ENCODE measurements at regions not wholly inside any gene's neighbourhood (a gene's known extent, or its start where the extent isn't known, plus 50 kb on each side); places are given as distances from the start of the nearest gene placed in this dataset.
"Not testable (repeated sequence)": the region's sequence is repeated elsewhere in the genome, so short reads cannot be mapped to it uniquely, and the experiment has no call there.

DNA sequence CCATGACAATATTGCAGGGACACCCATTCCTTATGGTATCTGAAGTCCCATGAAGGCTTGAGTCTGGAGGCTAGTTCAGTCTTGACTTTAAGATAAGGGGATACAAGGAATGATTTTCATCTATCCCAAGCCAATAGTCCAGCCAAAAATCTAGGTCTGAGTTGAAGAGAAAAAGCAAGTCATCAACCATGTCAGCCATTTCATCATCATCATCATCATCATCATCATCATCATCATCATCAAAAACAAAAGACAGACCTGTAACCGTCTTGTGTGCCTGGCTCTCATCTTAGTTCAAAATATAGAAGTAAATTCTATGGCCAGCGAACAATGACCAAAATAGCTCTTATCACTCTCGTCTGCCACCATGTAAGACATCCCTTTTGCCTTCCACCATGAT, 59.5 kb upstream of the FAM90A26 start:
- TF ChIP-seq, protein P1, sequence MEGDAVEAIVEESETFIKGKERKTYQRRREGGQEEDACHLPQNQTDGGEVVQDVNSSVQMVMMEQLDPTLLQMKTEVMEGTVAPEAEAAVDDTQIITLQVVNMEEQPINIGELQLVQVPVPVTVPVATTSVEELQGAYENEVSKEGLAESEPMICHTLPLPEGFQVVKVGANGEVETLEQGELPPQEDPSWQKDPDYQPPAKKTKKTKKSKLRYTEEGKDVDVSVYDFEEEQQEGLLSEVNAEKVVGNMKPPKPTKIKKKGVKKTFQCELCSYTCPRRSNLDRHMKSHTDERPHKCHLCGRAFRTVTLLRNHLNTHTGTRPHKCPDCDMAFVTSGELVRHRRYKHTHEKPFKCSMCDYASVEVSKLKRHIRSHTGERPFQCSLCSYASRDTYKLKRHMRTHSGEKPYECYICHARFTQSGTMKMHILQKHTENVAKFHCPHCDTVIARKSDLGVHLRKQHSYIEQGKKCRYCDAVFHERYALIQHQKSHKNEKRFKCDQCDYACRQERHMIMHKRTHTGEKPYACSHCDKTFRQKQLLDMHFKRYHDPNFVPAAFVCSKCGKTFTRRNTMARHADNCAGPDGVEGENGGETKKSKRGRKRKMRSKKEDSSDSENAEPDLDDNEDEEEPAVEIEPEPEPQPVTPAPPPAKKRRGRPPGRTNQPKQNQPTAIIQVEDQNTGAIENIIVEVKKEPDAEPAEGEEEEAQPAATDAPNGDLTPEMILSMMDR (IDR thresholded peaks at IDR 0.05): not testable (repeated sequence)
- TF ChIP-seq POLR2A (IDR thresholded peaks at IDR 0.05): not testable (repeated sequence)
